ENCODE measurements at regions not wholly inside any gene's neighbourhood (a gene's known extent, or its start where the extent isn't known, plus 50 kb on each side); places are given as distances from the start of the nearest gene placed in this dataset.

DNA sequence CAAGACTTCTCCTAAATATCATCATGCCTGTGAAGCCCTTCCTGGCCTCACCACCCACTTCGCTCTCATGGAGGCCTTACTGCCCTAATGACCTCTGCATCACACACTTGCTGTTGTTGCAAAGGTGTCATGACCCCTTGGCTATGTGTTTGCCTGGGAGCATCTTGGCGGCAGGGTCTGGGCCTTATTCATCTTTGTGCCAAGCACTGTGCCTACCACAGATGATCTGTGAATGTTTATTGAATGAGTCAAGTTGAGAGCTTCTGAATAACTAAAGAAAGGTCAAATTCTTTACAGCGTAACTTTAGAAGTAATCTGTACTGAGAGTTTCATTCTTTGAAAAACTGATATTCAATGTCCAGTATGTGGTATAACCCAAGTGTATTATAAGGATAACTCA lies 113.3 kb downstream of the TTC8 start:
- Histone ChIP-seq H3K4me1 (no peaks in the 10 kb centered on the region), H3K9me3 (no peaks in the 10 kb centered on the region), H3K4me3 (no peak overlapping the region), H3K27ac (no peak overlapping the region), H3K27me3 (no peaks in the 10 kb centered on the region), H3K36me3 (no peaks in the 10 kb centered on the region)
- 84% methylated on average over 3 of the region's 3 CpGs for WGBS
- no peak for TF ChIP-seq EP300 (IDR thresholded peaks at IDR 0.05)
- TF ChIP-seq, protein P1, sequence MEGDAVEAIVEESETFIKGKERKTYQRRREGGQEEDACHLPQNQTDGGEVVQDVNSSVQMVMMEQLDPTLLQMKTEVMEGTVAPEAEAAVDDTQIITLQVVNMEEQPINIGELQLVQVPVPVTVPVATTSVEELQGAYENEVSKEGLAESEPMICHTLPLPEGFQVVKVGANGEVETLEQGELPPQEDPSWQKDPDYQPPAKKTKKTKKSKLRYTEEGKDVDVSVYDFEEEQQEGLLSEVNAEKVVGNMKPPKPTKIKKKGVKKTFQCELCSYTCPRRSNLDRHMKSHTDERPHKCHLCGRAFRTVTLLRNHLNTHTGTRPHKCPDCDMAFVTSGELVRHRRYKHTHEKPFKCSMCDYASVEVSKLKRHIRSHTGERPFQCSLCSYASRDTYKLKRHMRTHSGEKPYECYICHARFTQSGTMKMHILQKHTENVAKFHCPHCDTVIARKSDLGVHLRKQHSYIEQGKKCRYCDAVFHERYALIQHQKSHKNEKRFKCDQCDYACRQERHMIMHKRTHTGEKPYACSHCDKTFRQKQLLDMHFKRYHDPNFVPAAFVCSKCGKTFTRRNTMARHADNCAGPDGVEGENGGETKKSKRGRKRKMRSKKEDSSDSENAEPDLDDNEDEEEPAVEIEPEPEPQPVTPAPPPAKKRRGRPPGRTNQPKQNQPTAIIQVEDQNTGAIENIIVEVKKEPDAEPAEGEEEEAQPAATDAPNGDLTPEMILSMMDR (IDR thresholded peaks at IDR 0.05) = no peak
- no peak for TF ChIP-seq POLR2AphosphoS5 (IDR thresholded peaks at IDR 0.05)
- no peak for DNase-seq (ENCODE audit: low spot score in 2 of 2)

DNA sequence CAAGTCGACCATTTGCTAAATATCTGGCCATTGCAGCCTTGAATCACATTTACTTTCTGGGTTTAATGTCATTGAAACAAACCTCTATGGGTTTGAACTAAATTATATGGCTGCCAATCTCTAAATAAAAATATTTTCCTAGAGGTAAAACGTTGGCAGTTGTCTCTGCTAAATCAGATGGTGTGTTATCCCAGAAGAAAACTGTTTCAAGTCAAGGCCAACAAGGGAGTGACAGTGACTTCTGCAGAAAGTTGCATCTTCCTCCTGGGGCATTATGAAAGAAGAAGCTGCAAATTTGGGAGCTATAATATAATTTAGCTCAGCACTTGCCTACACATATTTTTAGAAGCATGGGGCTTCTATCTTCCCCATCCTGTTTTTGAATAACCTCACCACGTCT lies 116.2 kb downstream of the TTC8 start:
- 44% methylated on average over 3 of the region's 3 CpGs for WGBS
- no peak for DNase-seq (ENCODE audit: low spot score in 2 of 2)

DNA sequence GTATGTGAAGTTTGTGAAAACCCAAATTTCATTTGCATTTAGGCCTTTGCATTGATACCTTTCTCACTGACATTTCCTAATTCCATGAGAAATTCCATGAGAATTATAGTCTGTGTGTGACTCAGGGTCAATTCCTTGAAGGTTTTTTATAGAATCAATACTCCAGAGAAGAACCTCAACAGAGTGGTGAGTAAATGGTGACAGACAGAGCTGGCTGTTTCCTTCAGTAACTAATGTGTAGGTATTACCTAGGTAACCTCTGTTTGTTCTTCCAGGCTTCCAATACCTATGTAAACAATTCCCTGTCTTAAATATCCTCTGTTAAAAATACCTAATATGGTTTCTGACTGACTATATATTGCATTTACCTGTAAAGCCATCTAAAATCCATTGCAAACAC lies 117.0 kb downstream of the TTC8 start:
- Histone ChIP-seq H3K4me3 (no peak overlapping the region), H3K27ac (no peak overlapping the region), H3K27me3 (no peaks in the 10 kb centered on the region), H3K36me3 (no peaks in the 10 kb centered on the region), H3K4me1 (no peaks in the 10 kb centered on the region), H3K9me3 (no peaks in the 10 kb centered on the region)
- TF ChIP-seq EP300 (IDR thresholded peaks at IDR 0.05) (no peak), POLR2A (IDR thresholded peaks at IDR 0.05) (no peak), POLR2AphosphoS5 (IDR thresholded peaks at IDR 0.05) (no peak)
- TF ChIP-seq, protein P1 (IDR thresholded peaks at IDR 0.05) = no peak
- DNase-seq (ENCODE audit: low spot score in 2 of 2) = no peak

More for the DNA sequence above, 116.2 kb downstream of the TTC8 start:
- Histone ChIP-seq H3K9me3 (no peaks in the 10 kb centered on the region), H3K36me3 (no peaks in the 10 kb centered on the region), H3K4me1 (no peaks in the 10 kb centered on the region), H3K27ac (no peak overlapping the region), H3K27me3 (no peaks in the 10 kb centered on the region), H3K4me3 (no peak overlapping the region)
- TF ChIP-seq, protein P1 (IDR thresholded peaks at IDR 0.05) = no peak
- TF ChIP-seq EP300 (IDR thresholded peaks at IDR 0.05) = no peak
- TF ChIP-seq POLR2A (IDR thresholded peaks at IDR 0.05) = no peak
- no peak for TF ChIP-seq POLR2AphosphoS5 (IDR thresholded peaks at IDR 0.05)

DNA sequence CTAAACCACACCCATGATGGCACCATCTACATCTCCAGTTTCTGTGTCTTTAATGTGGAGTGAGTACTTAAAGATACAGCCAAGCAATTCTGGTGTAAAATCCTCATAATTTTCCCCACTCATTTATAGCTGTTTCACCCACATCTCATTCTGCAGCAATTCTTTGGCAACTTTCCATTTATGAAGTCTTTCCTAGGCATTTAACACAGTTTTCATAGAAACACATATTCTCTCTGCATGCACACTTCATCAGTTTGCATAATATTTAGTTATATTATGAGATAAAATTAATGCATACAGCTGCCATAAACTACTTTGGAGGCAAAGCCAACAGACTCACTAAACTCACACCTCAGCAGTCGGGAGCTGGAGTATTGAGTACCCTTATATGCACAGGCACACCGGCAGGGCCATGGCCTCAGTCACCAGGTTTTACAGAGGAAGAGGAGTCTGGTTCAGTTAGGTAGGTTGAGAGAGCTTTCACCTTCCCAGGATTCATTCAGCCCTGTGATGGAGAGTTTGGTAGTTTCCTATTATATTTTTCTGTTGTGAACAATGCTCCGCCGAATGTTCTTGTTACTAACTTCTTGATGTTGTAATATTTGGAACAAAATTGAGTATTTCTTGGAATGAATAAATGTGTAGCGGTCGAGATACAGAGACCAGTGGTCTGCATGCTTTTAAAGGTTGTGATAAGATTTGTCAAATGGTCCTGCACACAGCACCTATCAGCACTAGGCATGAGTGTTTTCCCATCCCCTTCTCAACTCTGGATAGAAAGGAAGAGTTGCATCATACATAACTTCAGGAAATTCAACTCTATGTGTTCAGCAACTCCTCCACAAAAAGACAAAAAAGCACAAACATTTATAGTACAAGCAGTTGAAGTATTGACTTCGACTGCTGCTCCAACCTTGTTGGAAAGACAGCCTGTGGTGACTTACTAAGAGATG lies 123.5 kb downstream of the TTC8 start:
- Histone ChIP-seq H3K4me1 (no peaks in the 10 kb centered on the region), H3K36me3 (no peaks in the 10 kb centered on the region), H3K9me3 (no peaks in the 10 kb centered on the region), H3K4me3 (no peak overlapping the region), H3K27me3 (peaks cover 5% of the 10 kb centered on the region), H3K27ac (no peak overlapping the region)
- TF ChIP-seq POLR2AphosphoS5 (IDR thresholded peaks at IDR 0.05) (no peak), POLR2A (IDR thresholded peaks at IDR 0.05) (no peak), EP300 (IDR thresholded peaks at IDR 0.05) (no peak)
- TF ChIP-seq, protein P1 (IDR thresholded peaks at IDR 0.05) = no peak
- 84% methylated on average over 7 of the region's 7 CpGs for WGBS
- DNase-seq (ENCODE audit: low spot score in 2 of 2) = no peak

DNA sequence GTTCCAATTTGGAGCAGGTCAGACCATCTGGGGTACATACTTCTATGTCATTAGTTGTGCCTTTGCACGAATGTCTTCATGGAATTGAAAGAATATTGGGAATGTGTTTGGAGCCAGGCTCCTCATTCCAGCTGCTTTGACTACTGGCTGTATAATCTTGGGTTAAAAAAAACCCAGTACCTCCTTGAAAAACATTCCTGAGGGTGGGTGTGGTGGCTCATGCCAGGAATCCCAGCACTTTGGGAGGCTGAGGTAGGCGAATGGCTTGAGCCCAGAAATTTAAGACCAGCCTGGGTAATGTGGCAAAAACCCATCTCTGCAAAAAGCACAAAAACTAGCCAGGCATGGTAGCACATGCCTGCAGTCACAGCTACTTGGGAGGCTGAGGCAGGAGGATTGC lies 125.6 kb downstream of the TTC8 start:
- no peaks in the 10 kb centered on the region for H3K36me3 ChIP-seq
- no peak for DNase-seq (ENCODE audit: low spot score in 2 of 2)
- no peak for TF ChIP-seq EP300 (IDR thresholded peaks at IDR 0.05)
- TF ChIP-seq POLR2AphosphoS5 (IDR thresholded peaks at IDR 0.05) = no peak
- TF ChIP-seq, protein P1 (IDR thresholded peaks at IDR 0.05) = no peak
- no peak for TF ChIP-seq POLR2A (IDR thresholded peaks at IDR 0.05)
- H3K4me1 ChIP-seq = no peaks in the 10 kb centered on the region
- H3K27me3 ChIP-seq = peaks cover 5% of the 10 kb centered on the region
- H3K4me3 ChIP-seq = no peak overlapping the region
- no peaks in the 10 kb centered on the region for H3K9me3 ChIP-seq
- WGBS = 43% methylated on average over 2 of the region's 2 CpGs
- no peak overlapping the region for H3K27ac ChIP-seq

Data from suprapubic skin (tissue), 4 donors.